ENCODE measurements at regions not wholly inside any gene's neighbourhood (a gene's known extent, or its start where the extent isn't known, plus 50 kb on each side); places are given as distances from the start of the nearest gene placed in this dataset.

GRCh38 chr6:148177589-148178233, 164.9 kb upstream of the SASH1 start:
- intact Hi-C loops (cut with DNase I): loop anchor here (2.0 to 10.0 kb wide), 3 partner anchors 75 to 287 kb away; no protein-coding TSS in a partner anchor
- Histone ChIP-seq H3K27ac (no peak overlapping the region), H3K9me3 (no peaks in the 10 kb centered on the region), H3K4me1 (no peaks in the 10 kb centered on the region), H3K4me3 (no peak overlapping the region), H3K36me3 (ENCODE audit: insufficient read depth in 1 of 2, low read depth in 1 of 2) (no peaks in the 10 kb centered on the region), H3K27me3 (ENCODE audit: insufficient read depth in 3 of 3, low read length in 2 of 3) (no peaks in the 10 kb centered on the region)
- TF ChIP-seq CTCF (IDR thresholded peaks at IDR 0.05): peak; percentile 82
- 69 to 74% (median 70%) methylated on average over 10 of the region's 10 CpGs for WGBS, 3 donors
- ATAC-seq (peak in 1 of 4 donors; percentile 22), DNase-seq (peak; percentile 61 to 71)

- no peak for DNase-seq
- WGBS, 3 donors: 75 to 89% (median 88%) methylated on average over 1 of the region's 1 CpG
- peak; percentile 7 for TF ChIP-seq CTCF (IDR thresholded peaks at IDR 0.05)
- Histone ChIP-seq H3K27ac (no peak overlapping the region), H3K9me3 (no peaks in the 10 kb centered on the region), H3K4me1 (no peaks in the 10 kb centered on the region), H3K36me3 (ENCODE audit: insufficient read depth in 1 of 2, low read depth in 1 of 2) (no peaks in the 10 kb centered on the region), H3K27me3 (ENCODE audit: insufficient read depth in 3 of 3, low read length in 2 of 3) (no peaks in the 10 kb centered on the region), H3K4me3 (no peak overlapping the region)
- intact Hi-C loops (cut with DNase I): loop anchor here in 1 of 2 donors (5.0 to 10.0 kb wide), 2 partner anchors 73 to 285 kb away; no protein-coding TSS in a partner anchor
- no peak for ATAC-seq
These were observed 162.9 kb upstream of the SASH1 start for GRCh38 chr6:148179786-148180185.

- no peak overlapping the region for H3K27ac ChIP-seq
- 78 to 80% (median 80%) methylated on average over 4 of the region's 4 CpGs for WGBS, 3 donors
- intact Hi-C loops (cut with DNase I): no loop called here
These were observed 160.3 kb upstream of the SASH1 start for GRCh38 chr6:148182378-148182777.

GRCh38 chr6:148183776-148184175, 158.9 kb upstream of the SASH1 start:
- WGBS, 3 donors: 33 to 59% (median 42%) methylated on average over 2 of the region's 2 CpGs
- no peak overlapping the region for H3K4me3 ChIP-seq
- H3K27me3 ChIP-seq (ENCODE audit: insufficient read depth in 3 of 3, low read length in 2 of 3): no peaks in the 10 kb centered on the region
- H3K27ac ChIP-seq: no peak overlapping the region
- H3K36me3 ChIP-seq (ENCODE audit: insufficient read depth in 1 of 2, low read depth in 1 of 2): no peaks in the 10 kb centered on the region
- no peaks in the 10 kb centered on the region for H3K4me1 ChIP-seq
- TF ChIP-seq CTCF (IDR thresholded peaks at IDR 0.05): no peak
- ATAC-seq: no peak
- DNase-seq: no peak
- intact Hi-C loops (cut with DNase I): no loop called here
- H3K9me3 ChIP-seq: no peaks in the 10 kb centered on the region

More at GRCh38 chr6:148182378-148182777, 160.3 kb upstream of the SASH1 start:
- no peak overlapping the region for H3K4me3 ChIP-seq
- TF ChIP-seq CTCF (IDR thresholded peaks at IDR 0.05): no peak
- no peaks in the 10 kb centered on the region for H3K9me3 ChIP-seq
- H3K36me3 ChIP-seq (ENCODE audit: insufficient read depth in 1 of 2, low read depth in 1 of 2): no peaks in the 10 kb centered on the region
- H3K27me3 ChIP-seq (ENCODE audit: insufficient read depth in 3 of 3, low read length in 2 of 3): no peaks in the 10 kb centered on the region
- DNase-seq (no peak), ATAC-seq (no peak)
- H3K4me1 ChIP-seq: no peaks in the 10 kb centered on the region

DNA sequence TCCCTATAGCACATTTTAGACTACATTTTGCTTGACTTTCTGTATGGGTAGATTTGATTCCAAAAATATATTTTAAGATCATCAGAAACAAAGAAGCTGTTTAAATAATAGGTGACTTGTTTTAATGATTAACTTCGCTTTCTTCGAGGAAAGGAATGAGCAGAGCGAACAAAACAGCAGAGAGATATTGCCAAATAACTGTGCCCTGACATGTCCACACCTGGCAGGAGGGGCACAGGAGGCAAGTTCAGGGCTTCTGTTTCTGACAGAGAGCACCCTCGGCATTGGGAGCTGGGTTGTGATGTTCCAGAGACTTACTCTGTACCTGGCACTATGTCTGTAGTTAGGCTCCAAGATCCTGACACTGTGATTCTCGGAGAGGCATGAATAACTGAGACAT, 155.7 kb upstream of the SASH1 start:
- H3K36me3 ChIP-seq (ENCODE audit: insufficient read depth in 1 of 2, low read depth in 1 of 2): no peaks in the 10 kb centered on the region
- no peaks in the 10 kb centered on the region for H3K4me1 ChIP-seq
- no peak overlapping the region for H3K4me3 ChIP-seq
- no peak for ATAC-seq
- H3K27me3 ChIP-seq (ENCODE audit: insufficient read depth in 3 of 3, low read length in 2 of 3): no peaks in the 10 kb centered on the region
- 54 to 74% (median 67%) methylated on average over 5 of the region's 5 CpGs for WGBS, 3 donors
- no peak overlapping the region for H3K27ac ChIP-seq
- no peak for TF ChIP-seq CTCF (IDR thresholded peaks at IDR 0.05)
- intact Hi-C loops (cut with DNase I): loop anchor here in 1 of 2 donors (5.0 kb wide), 1 partner anchor 60 kb away; no protein-coding TSS in a partner anchor
- no peak for DNase-seq
- no peaks in the 10 kb centered on the region for H3K9me3 ChIP-seq
